ENCODE measurements at regions not wholly inside any gene's neighbourhood (a gene's known extent, or its start where the extent isn't known, plus 50 kb on each side); places are given as distances from the start of the nearest gene placed in this dataset.

GRCh38 chr6:168227840-168228239 lies 91.7 kb downstream of the DACT2 start:
- DNase-seq, result no peak

GRCh38 chr6:168226902-168227318 lies 92.7 kb downstream of the DACT2 start:
- no peak for DNase-seq

- no peak for DNase-seq
These were observed 93.4 kb downstream of the DACT2 start for GRCh38 chr6:168226061-168226752.

- DNase-seq, result no peak
These were observed 94.1 kb downstream of the DACT2 start for GRCh38 chr6:168225471-168225911.

GRCh38 chr6:168223755-168224154 lies 95.8 kb downstream of the DACT2 start:
- DNase-seq, result no peak

GRCh38 chr6:168223150-168223549 lies 96.4 kb downstream of the DACT2 start:
- no peak for DNase-seq

GRCh38 chr6:168222115-168223043 lies 97.2 kb downstream of the DACT2 start:
- DNase-seq, result no peak

- no peak for DNase-seq
These were observed 98.0 kb downstream of the DACT2 start for GRCh38 chr6:168221497-168222079.

- no peak for DNase-seq
These were observed 98.6 kb downstream of the DACT2 start for GRCh38 chr6:168221000-168221399.

GRCh38 chr6:168219804-168220203 lies 99.8 kb downstream of the DACT2 start:
- no peak for DNase-seq

GRCh38 chr6:168218785-168219566 lies 100.6 kb downstream of the DACT2 start:
- DNase-seq, result no peak

- no peak for DNase-seq
These were observed 101.6 kb downstream of the DACT2 start for GRCh38 chr6:168217880-168218537.

GRCh38 chr6:168217216-168217879 lies 102.2 kb downstream of the DACT2 start:
- DNase-seq, result no peak

- no peak for DNase-seq
These were observed 102.8 kb downstream of the DACT2 start for GRCh38 chr6:168216751-168217191.

- DNase-seq, result no peak
These were observed 103.5 kb downstream of the DACT2 start for GRCh38 chr6:168216117-168216516.

GRCh38 chr6:168215121-168215808 lies 104.3 kb downstream of the DACT2 start:
- DNase-seq, result no peak

GRCh38 chr6:168214586-168215104 lies 104.9 kb downstream of the DACT2 start:
- no peak for DNase-seq

GRCh38 chr6:168213121-168213524 lies 106.5 kb downstream of the DACT2 start:
- DNase-seq, result no peak

GRCh38 chr6:168212362-168212761 lies 107.2 kb downstream of the DACT2 start:
- DNase-seq, result no peak

- DNase-seq, result no peak
These were observed 107.9 kb downstream of the DACT2 start for GRCh38 chr6:168211681-168212080.
